ENCODE measurements at regions not wholly inside any gene's neighbourhood (a gene's known extent, or its start where the extent isn't known, plus 50 kb on each side); places are given as distances from the start of the nearest gene placed in this dataset.

GRCh38 chr17:68172461-68172954, 75.3 kb upstream of the AMZ2 start:
- ChIA-PET CTCF (interaction anchor here (0.7 to 2.4 kb wide), 8 partner anchors 9 to 182 kb away, joined by 3 to 34 read pairs (median 5); no protein-coding TSS in a partner anchor), POLR2A (interaction anchor here (0.7 to 1.4 kb wide), 5 partner anchors 9 to 185 kb away, joined by 3 to 8 read pairs (median 4); partner anchors contain the start of gene AMZ2)
- ATAC-seq (ENCODE audit: poor library complexity) (peak; percentile 82), DNase-seq (peak; percentile 62 to 87 (median 72))
- Mint-ChIP-seq H3K4me3 (no peak overlapping the region), H3K36me3 (ENCODE audit: low read depth) (no peaks in the 10 kb centered on the region), H3K4me1 (ENCODE audit: low read depth) (peaks cover 17% of the 10 kb centered on the region), H3K27ac (no peak overlapping the region), H3K9me3 (no peaks in the 10 kb centered on the region), H3K27me3 (no peaks in the 10 kb centered on the region)
- Histone ChIP-seq H3K36me3 (ENCODE audit: insufficient read depth, low read length) (no peaks in the 10 kb centered on the region), H3K4me1 (ENCODE audit: insufficient read depth, low read length) (peaks cover 6% of the 10 kb centered on the region), H3K27me3 (ENCODE audit: control insufficient read depth in 1 of 2, insufficient read depth in 2 of 2, low read length in 2 of 2) (no peaks in the 10 kb centered on the region), H3K4me3 (ENCODE audit: low read length) (no peak overlapping the region), H3K27ac (ENCODE audit: low read depth in 1 of 2, low read length in 2 of 2) (no peak overlapping the region), H3K9me3 (ENCODE audit: control insufficient read depth in 1 of 2, insufficient read depth in 1 of 2, low read length in 2 of 2) (no peaks in the 10 kb centered on the region)
- intact Hi-C loops (cut with DNase I, micrococcal nuclease) = loop anchor here (1.0 to 10.0 kb wide), 10 partner anchors 28 to 1075 kb away; partner anchors contain the start of gene AMZ2 (in 1 of the 2)
- TF ChIP-seq, protein P1, sequence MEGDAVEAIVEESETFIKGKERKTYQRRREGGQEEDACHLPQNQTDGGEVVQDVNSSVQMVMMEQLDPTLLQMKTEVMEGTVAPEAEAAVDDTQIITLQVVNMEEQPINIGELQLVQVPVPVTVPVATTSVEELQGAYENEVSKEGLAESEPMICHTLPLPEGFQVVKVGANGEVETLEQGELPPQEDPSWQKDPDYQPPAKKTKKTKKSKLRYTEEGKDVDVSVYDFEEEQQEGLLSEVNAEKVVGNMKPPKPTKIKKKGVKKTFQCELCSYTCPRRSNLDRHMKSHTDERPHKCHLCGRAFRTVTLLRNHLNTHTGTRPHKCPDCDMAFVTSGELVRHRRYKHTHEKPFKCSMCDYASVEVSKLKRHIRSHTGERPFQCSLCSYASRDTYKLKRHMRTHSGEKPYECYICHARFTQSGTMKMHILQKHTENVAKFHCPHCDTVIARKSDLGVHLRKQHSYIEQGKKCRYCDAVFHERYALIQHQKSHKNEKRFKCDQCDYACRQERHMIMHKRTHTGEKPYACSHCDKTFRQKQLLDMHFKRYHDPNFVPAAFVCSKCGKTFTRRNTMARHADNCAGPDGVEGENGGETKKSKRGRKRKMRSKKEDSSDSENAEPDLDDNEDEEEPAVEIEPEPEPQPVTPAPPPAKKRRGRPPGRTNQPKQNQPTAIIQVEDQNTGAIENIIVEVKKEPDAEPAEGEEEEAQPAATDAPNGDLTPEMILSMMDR (IDR thresholded peaks at IDR 0.05) = peak; percentile 99

DNA sequence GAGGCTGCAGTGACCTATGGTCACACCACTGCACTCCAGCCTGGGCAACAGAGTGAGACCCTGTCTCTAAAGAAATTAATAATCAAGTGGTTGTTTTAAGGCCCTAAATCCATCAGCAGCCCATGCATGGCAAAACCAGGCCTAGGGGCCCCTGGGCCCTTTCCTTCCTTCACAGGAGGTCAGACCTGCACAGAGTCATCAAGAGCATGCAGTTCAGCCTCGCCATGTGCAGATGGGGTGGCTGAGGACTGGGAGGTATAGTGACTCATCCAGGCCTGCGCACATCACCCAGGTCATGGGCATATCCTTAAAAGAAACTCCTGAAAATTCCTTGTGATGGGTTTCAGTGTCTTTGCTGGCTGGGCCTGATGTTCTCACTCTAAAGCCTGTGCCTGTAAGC, 72.4 kb upstream of the AMZ2 start:
- DNase-seq (no peak), ATAC-seq (ENCODE audit: poor library complexity) (no peak)
- TF ChIP-seq, protein P1 (IDR thresholded peaks at IDR 0.05) = no peak
- Mint-ChIP-seq H3K4me3 (no peak overlapping the region), H3K4me1 (ENCODE audit: low read depth) (peaks cover 3% of the 10 kb centered on the region), H3K27me3 (no peaks in the 10 kb centered on the region), H3K9me3 (no peaks in the 10 kb centered on the region), H3K27ac (no peak overlapping the region), H3K36me3 (ENCODE audit: low read depth) (no peaks in the 10 kb centered on the region)
- Histone ChIP-seq H3K9me3 (ENCODE audit: control insufficient read depth in 1 of 2, insufficient read depth in 1 of 2, low read length in 2 of 2) (peaks cover 0 to 5% of the 10 kb centered on the region in 2 experiments), H3K4me1 (ENCODE audit: insufficient read depth, low read length) (peaks cover 5% of the 10 kb centered on the region), H3K4me3 (ENCODE audit: low read length) (no peak overlapping the region), H3K27ac (ENCODE audit: low read depth in 1 of 2, low read length in 2 of 2) (no peak overlapping the region), H3K36me3 (ENCODE audit: insufficient read depth, low read length) (no peaks in the 10 kb centered on the region), H3K27me3 (ENCODE audit: control insufficient read depth in 1 of 2, insufficient read depth in 2 of 2, low read length in 2 of 2) (no peaks in the 10 kb centered on the region)
- POLR2A ChIA-PET = no interaction called here
- CTCF ChIA-PET = no interaction called here
- intact Hi-C loops (cut with DNase I, micrococcal nuclease) = loop anchor here in 1 of 2 experiments (10.0 kb wide), 2 partner anchors 121 to 211 kb away; no protein-coding TSS in a partner anchor

- no peak overlapping the region for H3K4me3 Mint-ChIP-seq
- Histone ChIP-seq H3K27me3 (ENCODE audit: control insufficient read depth in 1 of 2, insufficient read depth in 2 of 2, low read length in 2 of 2) (no peaks in the 10 kb centered on the region), H3K4me3 (ENCODE audit: low read length) (no peak overlapping the region), H3K27ac (ENCODE audit: low read depth in 1 of 2, low read length in 2 of 2) (no peak overlapping the region), H3K9me3 (ENCODE audit: control insufficient read depth in 1 of 2, insufficient read depth in 1 of 2, low read length in 2 of 2) (peaks cover 0 to 5% of the 10 kb centered on the region in 2 experiments), H3K4me1 (ENCODE audit: insufficient read depth, low read length) (peaks cover 8% of the 10 kb centered on the region), H3K36me3 (ENCODE audit: insufficient read depth, low read length) (no peaks in the 10 kb centered on the region)
- intact Hi-C loops (cut with DNase I, micrococcal nuclease) = loop anchor here in 1 of 2 experiments (10.0 kb wide), 2 partner anchors 121 to 211 kb away; no protein-coding TSS in a partner anchor
- DNase-seq (no peak), ATAC-seq (ENCODE audit: poor library complexity) (no peak)
- H3K9me3 Mint-ChIP-seq = no peaks in the 10 kb centered on the region
- H3K27ac Mint-ChIP-seq = no peak overlapping the region
- no peaks in the 10 kb centered on the region for H3K27me3 Mint-ChIP-seq
- peaks cover 8% of the 10 kb centered on the region for H3K4me1 Mint-ChIP-seq (ENCODE audit: low read depth)
- TF ChIP-seq, protein P1 (IDR thresholded peaks at IDR 0.05) = no peak
- CTCF ChIA-PET = interaction anchor here (0.6 to 2.2 kb wide), 3 partner anchors 9 to 29 kb away, joined by 3 to 16 read pairs (median 3); no protein-coding TSS in a partner anchor
- no peaks in the 10 kb centered on the region for H3K36me3 Mint-ChIP-seq (ENCODE audit: low read depth)
- POLR2A ChIA-PET = no interaction called here
These were observed 71.9 kb upstream of the AMZ2 start for GRCh38 chr17:68175905-68176304.
